ENCODE measurements at regions not wholly inside any gene's neighbourhood (a gene's known extent, or its start where the extent isn't known, plus 50 kb on each side); places are given as distances from the start of the nearest gene placed in this dataset.

DNA sequence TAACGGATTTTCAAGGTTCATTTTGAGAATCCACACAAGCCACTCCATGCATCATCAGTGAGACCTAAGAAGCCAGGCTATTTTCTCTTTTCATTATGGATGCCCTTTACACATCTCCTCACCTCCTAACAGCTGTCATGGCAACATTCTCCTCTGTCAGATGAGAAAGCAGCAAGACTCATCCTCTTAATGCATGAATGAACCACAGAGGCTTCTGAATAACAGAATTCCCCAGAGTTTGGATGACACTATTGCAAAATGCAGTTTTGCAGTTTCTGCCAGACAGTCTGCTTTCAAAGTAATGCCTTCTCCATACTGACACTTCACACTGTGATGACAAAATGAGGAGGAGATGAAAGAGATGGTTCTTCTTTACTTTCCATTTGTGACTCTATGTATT lies 286.7 kb upstream of the GRIP1 start:
- H3K9me3 ChIP-seq = no peaks in the 10 kb centered on the region
- 95 to 100% methylated on average over 1 of the region's 1 CpG for WGBS, 2 donors

DNA sequence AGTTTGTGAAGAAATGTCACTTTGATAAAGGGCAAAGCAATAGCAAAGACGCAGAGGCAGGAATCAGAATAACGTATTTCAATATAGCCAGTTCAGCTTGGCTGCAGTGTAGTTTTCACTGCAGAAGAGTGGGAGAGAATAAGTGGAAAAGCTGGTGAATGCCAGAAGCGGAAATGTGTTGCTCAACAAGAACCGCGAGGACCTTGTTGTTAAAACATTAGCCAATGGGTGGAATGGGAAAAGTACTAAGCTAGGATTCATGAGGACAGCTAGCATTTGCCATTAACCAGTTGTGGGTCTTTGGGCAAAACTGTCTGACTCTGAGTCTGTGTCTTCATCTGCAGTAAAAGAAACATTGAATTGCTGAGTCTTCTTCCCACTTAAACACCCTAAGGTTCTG lies 292.9 kb upstream of the GRIP1 start:
- no peaks in the 10 kb centered on the region for H3K4me1 ChIP-seq
- no peaks in the 10 kb centered on the region for H3K36me3 ChIP-seq
- FAIRE-seq = no peak
- no peak for DNase-seq
- WGBS, 2 donors = 90 to 91% methylated on average over 5 of the region's 5 CpGs
- no peaks in the 10 kb centered on the region for H3K9me3 ChIP-seq
- no peaks in the 10 kb centered on the region for H3K27me3 ChIP-seq
- no peak overlapping the region for H3K27ac ChIP-seq
- intact Hi-C loops (cut with DNase I) = no loop called here
- TF ChIP-seq, protein P1, sequence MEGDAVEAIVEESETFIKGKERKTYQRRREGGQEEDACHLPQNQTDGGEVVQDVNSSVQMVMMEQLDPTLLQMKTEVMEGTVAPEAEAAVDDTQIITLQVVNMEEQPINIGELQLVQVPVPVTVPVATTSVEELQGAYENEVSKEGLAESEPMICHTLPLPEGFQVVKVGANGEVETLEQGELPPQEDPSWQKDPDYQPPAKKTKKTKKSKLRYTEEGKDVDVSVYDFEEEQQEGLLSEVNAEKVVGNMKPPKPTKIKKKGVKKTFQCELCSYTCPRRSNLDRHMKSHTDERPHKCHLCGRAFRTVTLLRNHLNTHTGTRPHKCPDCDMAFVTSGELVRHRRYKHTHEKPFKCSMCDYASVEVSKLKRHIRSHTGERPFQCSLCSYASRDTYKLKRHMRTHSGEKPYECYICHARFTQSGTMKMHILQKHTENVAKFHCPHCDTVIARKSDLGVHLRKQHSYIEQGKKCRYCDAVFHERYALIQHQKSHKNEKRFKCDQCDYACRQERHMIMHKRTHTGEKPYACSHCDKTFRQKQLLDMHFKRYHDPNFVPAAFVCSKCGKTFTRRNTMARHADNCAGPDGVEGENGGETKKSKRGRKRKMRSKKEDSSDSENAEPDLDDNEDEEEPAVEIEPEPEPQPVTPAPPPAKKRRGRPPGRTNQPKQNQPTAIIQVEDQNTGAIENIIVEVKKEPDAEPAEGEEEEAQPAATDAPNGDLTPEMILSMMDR (IDR thresholded peaks at IDR 0.05) = no peak
- no peak overlapping the region for H3K4me3 ChIP-seq
- no peak for ATAC-seq

More for the DNA sequence above, 286.7 kb upstream of the GRIP1 start:
- no peak overlapping the region for H3K4me3 ChIP-seq
- TF ChIP-seq, protein P1 (IDR thresholded peaks at IDR 0.05) = no peak
- no peak overlapping the region for H3K27ac ChIP-seq
- DNase-seq (no peak), ATAC-seq (no peak), FAIRE-seq (no peak)
- no peaks in the 10 kb centered on the region for H3K27me3 ChIP-seq
- intact Hi-C loops (cut with DNase I) = no loop called here
- no peaks in the 10 kb centered on the region for H3K36me3 ChIP-seq
- H3K4me1 ChIP-seq = no peaks in the 10 kb centered on the region

DNA sequence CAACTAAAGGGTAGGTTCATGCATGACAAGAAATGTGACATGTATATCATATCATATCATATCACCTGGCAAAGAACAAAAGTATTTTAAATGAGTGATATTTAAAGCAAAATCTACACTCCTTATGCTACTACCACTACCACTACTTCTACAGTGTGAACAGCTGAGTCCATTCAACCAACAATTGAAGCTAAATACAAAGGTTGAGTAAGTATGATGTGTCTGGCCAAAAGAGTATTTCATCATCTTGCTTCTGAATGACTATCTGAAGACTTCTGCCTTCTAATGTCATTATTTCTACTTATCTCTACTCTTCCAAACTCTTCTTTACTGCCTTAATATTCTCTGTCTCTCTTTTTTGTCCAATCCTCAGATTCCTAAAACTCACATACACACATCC lies 292.6 kb upstream of the CAND1 start:
- ATAC-seq (no peak), DNase-seq (no peak), FAIRE-seq (no peak)
- Histone ChIP-seq H3K4me3 (no peak overlapping the region), H3K27me3 (no peaks in the 10 kb centered on the region), H3K36me3 (no peaks in the 10 kb centered on the region), H3K4me1 (no peaks in the 10 kb centered on the region), H3K27ac (no peak overlapping the region), H3K9me3 (no peaks in the 10 kb centered on the region)
- TF ChIP-seq, protein P1 (IDR thresholded peaks at IDR 0.05) = no peak
- intact Hi-C loops (cut with DNase I) = no loop called here

DNA sequence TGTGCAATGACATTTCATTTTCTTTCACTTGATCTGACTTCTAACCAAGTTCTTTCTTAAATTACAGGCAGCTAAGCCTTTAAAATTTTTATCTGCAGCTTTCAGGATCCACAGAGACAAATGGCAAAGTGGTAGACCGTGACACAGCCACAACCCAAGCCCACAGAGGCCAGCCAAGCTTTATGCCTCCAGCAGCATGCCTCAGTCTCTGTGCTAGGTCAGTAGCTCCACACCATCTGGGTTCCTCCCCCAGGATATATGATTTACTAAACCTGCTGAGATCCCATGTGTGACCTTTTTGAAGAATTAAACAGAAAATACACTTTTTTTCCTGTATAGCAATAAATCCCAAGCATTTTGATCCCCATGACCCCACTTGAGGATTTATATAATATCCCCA lies 290.4 kb upstream of the CAND1 start:
- H3K4me1 ChIP-seq = no peaks in the 10 kb centered on the region
- FAIRE-seq (no peak), DNase-seq (no peak), ATAC-seq (no peak)
- no peak overlapping the region for H3K27ac ChIP-seq
- H3K36me3 ChIP-seq = no peaks in the 10 kb centered on the region
- intact Hi-C loops (cut with DNase I) = no loop called here
- no peaks in the 10 kb centered on the region for H3K9me3 ChIP-seq
- TF ChIP-seq, protein P1 (IDR thresholded peaks at IDR 0.05) = no peak
- WGBS, 2 donors = 82 to 97% methylated on average over 1 of the region's 1 CpG
- H3K4me3 ChIP-seq = no peak overlapping the region
- no peaks in the 10 kb centered on the region for H3K27me3 ChIP-seq

DNA sequence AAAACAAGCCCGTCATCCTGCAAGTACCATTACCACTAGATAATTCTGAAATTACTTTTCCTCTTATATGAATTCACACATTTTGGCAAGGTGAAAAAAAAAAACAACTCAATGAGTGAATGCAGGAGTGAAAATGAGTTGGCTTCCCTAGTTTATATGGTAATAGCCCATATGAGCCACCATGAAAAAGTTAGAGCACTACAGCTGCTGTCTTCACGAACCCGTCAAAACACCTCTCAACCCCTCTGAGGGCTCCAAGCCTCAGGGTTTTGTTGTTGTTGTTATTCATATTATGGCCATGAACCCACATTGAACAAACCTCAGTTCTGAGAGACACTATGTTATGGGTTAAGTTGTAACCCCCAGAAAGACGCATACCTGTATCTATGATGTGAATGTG lies 289.9 kb upstream of the CAND1 start:
- DNase-seq (no peak), FAIRE-seq (no peak), ATAC-seq (no peak)
- Histone ChIP-seq H3K36me3 (no peaks in the 10 kb centered on the region), H3K4me1 (no peaks in the 10 kb centered on the region), H3K9me3 (no peaks in the 10 kb centered on the region), H3K27ac (no peak overlapping the region), H3K27me3 (no peaks in the 10 kb centered on the region), H3K4me3 (no peak overlapping the region)
- TF ChIP-seq, protein P1 (IDR thresholded peaks at IDR 0.05) = no peak
- intact Hi-C loops (cut with DNase I) = no loop called here
- 91 to 96% methylated on average over 4 of the region's 4 CpGs for WGBS, 2 donors
